H1 (cell line): ENCODE measurements at regions not wholly inside any gene's neighbourhood (a gene's known extent, or its start where the extent isn't known, plus 50 kb on each side); places are given as distances from the start of the nearest gene placed in this dataset.

Experiments
- BACH1 ChIP-seq: IDR thresholded peaks from 2 replicates; pipeline ENCODE4 v1.6.1; 2012; ENCODE audit warnings: low read length, improper control_type of control experiment
- HDAC2 ChIP-seq, 2 experiments: fragments of 300-600 bp in 1 of 2; sonication (generic) in 1 of 2; IDR thresholded peaks; 2 replicates each; pipeline ENCODE4 v1.6.1; 2011 to 2012; ENCODE audit warnings: low read depth in 2 of 2, low read length in 2 of 2, mild to moderate bottlenecking in 2 of 2, moderate library complexity in 2 of 2, borderline replicate concordance in 1 of 2, inconsistent platforms in 1 of 2
- POLR2A ChIP-seq, 2 experiments: IDR thresholded peaks; 1 replicate in 1 of 2; 2 replicates in 1 of 2; pipeline ENCODE4 v1.6.1; 2011; ENCODE audit warnings: low read depth in 2 of 2, low read length in 2 of 2, mild to moderate bottlenecking in 2 of 2; ENCODE audit errors: control extremely low read depth in 1 of 2

DNA sequence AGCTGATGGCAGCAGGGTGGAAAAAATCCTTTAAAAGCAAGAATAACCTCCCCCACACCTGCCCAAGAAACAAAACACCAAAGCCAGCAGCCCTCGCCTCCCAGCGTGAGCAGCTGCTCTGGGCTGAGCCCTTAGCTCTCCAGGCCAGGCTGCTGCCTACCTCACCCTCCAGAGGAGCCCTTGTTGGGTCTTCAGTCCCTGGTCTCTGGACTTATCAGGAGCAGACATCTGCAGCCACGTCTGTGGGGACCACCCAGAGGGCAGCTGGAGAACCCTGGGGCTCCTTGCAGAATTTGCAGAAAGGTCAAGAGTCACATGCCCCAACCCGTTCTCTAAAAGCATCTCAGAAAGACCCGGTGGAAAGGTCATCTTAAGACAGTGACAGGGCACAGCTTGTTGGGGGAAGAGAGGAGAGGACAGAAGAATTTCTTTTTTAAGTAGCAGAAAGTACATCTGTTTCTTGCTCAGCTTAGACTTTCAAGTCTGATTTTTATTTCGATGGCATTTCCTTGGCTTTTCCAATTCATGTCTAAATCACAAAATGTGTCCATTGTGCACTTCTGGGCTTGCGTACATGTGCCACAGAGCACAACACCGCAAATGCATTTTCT lies 425.7 kb upstream of the NFE2L3 start (continued):
- TF ChIP-seq HDAC2 (IDR thresholded peaks at IDR 0.05; ENCODE audit: borderline replicate concordance in 1 of 2, low read depth in 2 of 2, low read length in 2 of 2) (0 out of 4 replicates have a peak, but pooled peaks of 1 of the 2 experiments have one; percentile 20), POLR2A (IDR thresholded peaks at IDR 0.05; ENCODE audit: control extremely low read depth in 1 of 2, low read depth in 2 of 2, low read length in 2 of 2) (no peak), BACH1 (no peak)
- TF ChIP-seq, all 59 proteins: peak for 4
